HUES6 (cell line): ENCODE measurements at regions not wholly inside any gene's neighbourhood (a gene's known extent, or its start where the extent isn't known, plus 50 kb on each side); places are given as distances from the start of the nearest gene placed in this dataset.
"Not testable (repeated sequence)": the region's sequence is repeated elsewhere in the genome, so short reads cannot be mapped to it uniquely, and the experiment has no call there.

Experiments
- H3K27ac ChIP-seq: 2 replicates; pipeline ENCODE4 v1.7.0; 2013; ENCODE audit warnings: low read depth, mild to moderate bottlenecking, low read length, inconsistent platforms
- H3K27me3 ChIP-seq: 2 replicates; pipeline ENCODE4 v1.6.1; 2013; ENCODE audit warnings: low read length; ENCODE audit not compliant: control insufficient read depth, insufficient read depth
- H3K36me3 ChIP-seq: 2 replicates; pipeline ENCODE4 v1.6.1; 2013; ENCODE audit warnings: low read length; ENCODE audit not compliant: control insufficient read depth, insufficient read depth
- H3K4me1 ChIP-seq: 2 replicates; pipeline ENCODE4 v1.6.1; 2013; ENCODE audit warnings: low read length; ENCODE audit not compliant: control insufficient read depth, insufficient read depth
- H3K4me3 ChIP-seq: 2 replicates; pipeline ENCODE4 v1.5.1; 2013; ENCODE audit warnings: low read depth, low read length
- H3K9ac ChIP-seq: one replicate; pipeline ENCODE4 v1.6.1; 2013; ENCODE audit warnings: mild to moderate bottlenecking, low read length
- H3K9me3 ChIP-seq: 2 replicates; pipeline ENCODE4 v1.6.1; 2013; ENCODE audit warnings: low read depth, low read length; ENCODE audit not compliant: control insufficient read depth, insufficient read depth

DNA sequence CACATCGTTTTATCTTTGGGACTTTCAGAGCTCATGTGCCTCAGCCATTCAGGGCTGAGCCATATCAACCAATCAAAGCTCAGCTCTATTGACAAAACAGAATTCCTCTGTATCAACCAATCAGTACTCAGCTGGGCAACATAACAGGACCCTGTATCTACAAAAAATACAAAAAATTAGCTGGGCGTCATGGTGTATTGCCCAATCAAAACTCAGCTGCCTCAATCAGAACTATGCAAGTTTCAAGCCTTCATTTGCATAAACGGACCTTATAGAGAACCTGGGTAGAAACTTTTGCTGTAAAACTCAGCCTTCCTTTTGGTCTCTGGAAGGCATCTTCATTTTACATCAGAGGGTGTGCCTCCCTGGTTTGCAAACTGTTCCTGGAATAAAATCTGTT is 77.1 kb downstream of the ZNF467 start:
- Histone ChIP-seq H3K4me3 (no peak overlapping the region), H3K27me3 (peaks cover 10% of the 10 kb centered on the region), H3K4me1 (no peaks in the 10 kb centered on the region), H3K36me3 (no peaks in the 10 kb centered on the region), H3K9me3 (peaks cover 10% of the 10 kb centered on the region), H3K27ac (no peak overlapping the region), H3K9ac (no peak overlapping the region)

- H3K9ac ChIP-seq = peak overlapping the region; percentile 14
- no peak overlapping the region for H3K27ac ChIP-seq
- H3K4me1 ChIP-seq = peaks cover 7% of the 10 kb centered on the region
Observed at GRCh38 chr7:149692557-149692982, 80.8 kb downstream of the ZNF467 start.

GRCh38 chr7:149692056-149692455 is 81.3 kb downstream of the ZNF467 start:
- Histone ChIP-seq H3K9me3 (0 out of 2 replicates have a peak, but pooled peaks cover 6% of the 10 kb centered on the region), H3K36me3 (no peaks in the 10 kb centered on the region), H3K27ac (no peak overlapping the region), H3K9ac (no peak overlapping the region), H3K27me3 (peaks cover 10% of the 10 kb centered on the region), H3K4me3 (peak overlapping the region; percentile 58), H3K4me1 (peaks cover 7% of the 10 kb centered on the region)

More at GRCh38 chr7:149692557-149692982, 80.8 kb downstream of the ZNF467 start:
- Histone ChIP-seq H3K4me3 (peak overlapping the region; percentile 58), H3K36me3 (no peaks in the 10 kb centered on the region), H3K9me3 (0 out of 2 replicates have a peak, but pooled peaks cover 6% of the 10 kb centered on the region), H3K27me3 (peaks cover 10% of the 10 kb centered on the region)

GRCh38 chr7:149690688-149691446 is 82.5 kb downstream of the ZNF467 start:
- Histone ChIP-seq H3K9ac (no peak overlapping the region), H3K4me1 (peaks cover 13% of the 10 kb centered on the region), H3K27me3 (peaks cover 10% of the 10 kb centered on the region), H3K4me3 (peak overlapping the region; percentile 54), H3K27ac (no peak overlapping the region), H3K9me3 (0 out of 2 replicates have a peak, but pooled peaks cover 6% of the 10 kb centered on the region), H3K36me3 (no peaks in the 10 kb centered on the region)

DNA sequence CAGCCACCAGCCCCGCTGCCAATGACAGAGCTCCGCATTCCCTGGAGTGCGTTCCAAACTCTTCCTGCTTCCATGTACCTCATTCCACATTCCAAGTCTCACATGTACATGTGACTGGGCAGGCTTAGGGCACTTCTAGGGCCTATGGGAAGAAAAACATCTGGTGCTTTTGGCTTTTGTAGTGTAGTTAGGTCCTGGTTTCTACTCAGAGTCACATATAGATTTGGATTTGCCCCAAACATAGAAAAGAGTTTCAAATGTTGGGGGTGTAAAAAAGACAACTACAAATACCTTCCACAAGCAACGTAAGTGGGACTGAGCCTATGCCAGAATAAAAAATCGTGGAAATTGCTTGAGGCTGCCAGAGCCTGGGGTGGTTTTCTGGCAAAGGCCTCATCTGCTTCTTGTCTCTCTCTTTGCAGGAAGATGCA is 84.1 kb downstream of the ZNF467 start:
- Histone ChIP-seq H3K9ac (no peak overlapping the region), H3K9me3 (0 out of 2 replicates have a peak, but pooled peaks cover 6% of the 10 kb centered on the region), H3K27me3 (peaks cover 10% of the 10 kb centered on the region), H3K4me3 (no peak overlapping the region), H3K4me1 (peaks cover 15% of the 10 kb centered on the region), H3K27ac (no peak overlapping the region), H3K36me3 (no peaks in the 10 kb centered on the region)

DNA sequence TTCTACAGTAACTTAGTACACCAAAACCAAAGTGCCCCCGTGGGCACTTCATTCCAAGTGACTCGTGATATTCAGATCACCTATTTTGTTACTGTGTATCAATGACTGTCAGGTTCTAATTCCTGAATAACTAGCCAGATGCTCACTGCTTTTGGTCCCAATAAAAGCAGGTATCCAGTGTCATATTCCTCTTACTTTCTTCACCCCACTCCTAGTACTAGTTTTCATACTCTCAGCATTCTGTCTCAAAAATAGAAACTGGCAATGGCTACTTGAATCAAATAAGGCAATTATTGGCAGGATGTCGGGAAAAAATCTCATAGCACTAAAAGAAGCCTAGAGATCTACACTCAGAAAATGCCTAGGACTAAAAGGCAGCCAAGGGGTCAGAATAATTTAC is 84.6 kb downstream of the ZNF467 start:
- H3K4me1 ChIP-seq = peaks cover 15% of the 10 kb centered on the region
- H3K4me3 ChIP-seq = no peak overlapping the region
- H3K27me3 ChIP-seq = peaks cover 10% of the 10 kb centered on the region
- H3K36me3 ChIP-seq = no peaks in the 10 kb centered on the region
- H3K9ac ChIP-seq = no peak overlapping the region
- H3K27ac ChIP-seq = no peak overlapping the region
- 0 out of 2 replicates have a peak, but pooled peaks cover 6% of the 10 kb centered on the region for H3K9me3 ChIP-seq

- H3K4me3 ChIP-seq, H3K9me3 ChIP-seq, H3K9ac ChIP-seq, H3K36me3 ChIP-seq, H3K27me3 ChIP-seq, H3K27ac ChIP-seq: not testable (repeated sequence)
- peaks cover 15% of the 10 kb centered on the region for H3K4me1 ChIP-seq
Observed at GRCh38 chr7:149687820-149688219, 85.6 kb downstream of the ZNF467 start.

DNA sequence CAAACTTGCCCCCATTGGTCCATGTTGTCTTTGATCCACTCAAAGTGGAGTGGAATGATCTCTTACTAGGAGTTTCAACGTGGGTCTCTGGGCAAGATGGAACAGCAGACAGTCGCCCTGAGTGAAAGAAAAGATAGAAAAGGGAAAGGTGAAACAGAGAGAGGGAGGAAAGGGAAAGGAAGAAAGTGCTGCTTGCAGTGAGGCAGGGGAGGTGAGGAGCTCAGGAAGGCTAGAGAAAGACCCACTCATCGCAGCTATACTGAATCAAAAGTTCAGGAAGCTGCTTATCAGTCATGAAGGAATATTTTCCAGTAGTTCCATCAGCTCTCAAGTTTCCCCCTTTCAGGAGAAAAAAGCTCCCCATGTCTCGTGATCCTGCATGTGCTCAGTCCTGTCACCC is 86.9 kb downstream of the ZNF467 start:
- Histone ChIP-seq H3K9ac (no peak overlapping the region), H3K27me3 (no peaks in the 10 kb centered on the region), H3K4me3 (no peak overlapping the region), H3K36me3 (no peaks in the 10 kb centered on the region), H3K9me3 (0 out of 2 replicates have a peak, but pooled peaks cover 6% of the 10 kb centered on the region), H3K4me1 (peaks cover 27% of the 10 kb centered on the region), H3K27ac (no peak overlapping the region)

GRCh38 chr7:149686011-149686410 is 87.4 kb downstream of the ZNF467 start:
- Histone ChIP-seq H3K9me3 (0 out of 2 replicates have a peak, but pooled peaks cover 6% of the 10 kb centered on the region), H3K4me3 (no peak overlapping the region), H3K4me1 (peaks cover 31% of the 10 kb centered on the region), H3K9ac (no peak overlapping the region), H3K27me3 (no peaks in the 10 kb centered on the region), H3K27ac (no peak overlapping the region), H3K36me3 (no peaks in the 10 kb centered on the region)

- Histone ChIP-seq H3K4me1 (peaks cover 29% of the 10 kb centered on the region), H3K9ac (no peak overlapping the region), H3K27me3 (no peaks in the 10 kb centered on the region), H3K4me3 (no peak overlapping the region), H3K27ac (no peak overlapping the region), H3K9me3 (peaks cover 6% of the 10 kb centered on the region; the same call in 1 of the 2 replicates), H3K36me3 (no peaks in the 10 kb centered on the region)
Observed at GRCh38 chr7:149685455-149685854, 87.9 kb downstream of the ZNF467 start.

- Histone ChIP-seq H3K27ac (no peak overlapping the region), H3K36me3 (no peaks in the 10 kb centered on the region), H3K9ac (no peak overlapping the region), H3K4me3 (no peak overlapping the region), H3K9me3 (peaks cover 4% of the 10 kb centered on the region; the same call in 1 of the 2 replicates), H3K27me3 (no peaks in the 10 kb centered on the region), H3K4me1 (peaks cover 27% of the 10 kb centered on the region)
Observed at GRCh38 chr7:149683898-149684297, 89.5 kb downstream of the ZNF467 start.
